ENCODE measurements at regions not wholly inside any gene's neighbourhood (a gene's known extent, or its start where the extent isn't known, plus 50 kb on each side); places are given as distances from the start of the nearest gene placed in this dataset.
"Not testable (repeated sequence)": the region's sequence is repeated elsewhere in the genome, so short reads cannot be mapped to it uniquely, and the experiment has no call there.

DNA sequence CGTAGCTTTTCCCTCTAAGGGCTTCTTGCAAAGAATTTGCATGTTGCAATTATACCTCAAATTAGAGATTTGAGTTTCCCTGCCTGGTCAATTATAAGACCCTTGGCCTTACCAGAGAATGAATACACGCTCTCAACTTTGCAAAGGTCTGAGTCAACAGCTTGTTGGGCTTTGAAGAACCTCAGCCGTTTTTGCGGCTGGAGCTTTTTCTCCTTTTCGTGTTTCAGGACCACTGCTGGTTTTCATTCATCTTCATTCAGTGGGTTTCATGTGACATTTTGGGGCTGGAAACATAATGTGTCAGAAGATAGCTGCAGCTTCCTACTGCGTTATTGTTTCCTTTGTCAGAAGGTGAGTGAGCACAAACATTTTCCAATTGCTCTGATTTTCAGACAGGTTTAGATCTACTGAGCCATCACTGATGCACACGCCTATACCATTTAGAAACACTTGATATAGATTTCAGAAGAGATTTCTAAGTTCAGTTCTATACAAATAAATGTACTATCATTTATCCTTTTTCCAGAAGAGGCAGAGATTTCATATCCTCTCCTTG lies 152.3 kb downstream of the SPDYE17 start:
- not testable (repeated sequence) for H3K27me3 Mint-ChIP-seq; H3K4me3 Mint-ChIP-seq; H3K9me3 Mint-ChIP-seq (ENCODE audit: low read depth); H3K4me1 Mint-ChIP-seq (ENCODE audit: low read depth); H3K27ac Mint-ChIP-seq; H3K36me3 Mint-ChIP-seq

DNA sequence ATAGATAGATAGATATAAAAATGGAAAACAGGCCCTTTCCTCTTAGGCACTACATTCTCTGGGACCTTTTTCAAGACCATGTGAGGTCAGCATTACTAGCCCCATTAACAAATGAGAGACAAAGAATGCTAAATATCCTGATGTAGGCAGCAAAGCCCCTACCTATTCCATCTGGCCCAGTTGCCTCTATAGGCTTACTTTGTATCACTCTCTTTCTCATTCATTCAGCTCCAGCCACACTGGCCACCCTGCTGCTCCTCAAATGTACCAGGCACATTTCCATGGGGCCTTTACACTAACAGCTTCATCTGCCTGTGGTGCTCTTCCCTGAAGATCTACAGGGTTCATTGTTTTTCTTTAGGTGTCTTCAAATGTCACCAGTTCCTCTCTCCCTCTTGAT lies 156.4 kb downstream of the SPDYE17 start:
- not testable (repeated sequence) for H3K36me3 Mint-ChIP-seq

DNA sequence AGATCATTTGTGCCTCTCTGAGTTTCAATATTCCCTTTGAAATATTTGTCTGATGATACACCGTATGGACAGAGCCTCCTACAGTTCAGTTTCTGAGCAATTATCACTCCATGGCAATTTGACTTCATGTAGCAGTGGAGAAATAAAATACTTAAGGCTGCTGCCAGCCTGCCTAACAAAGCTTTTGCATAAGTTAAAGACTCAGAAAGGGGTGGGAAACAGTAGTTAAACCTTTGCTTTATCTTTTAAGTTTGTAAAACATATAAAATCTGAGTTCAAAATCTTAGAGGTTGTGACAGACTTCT lies 161.7 kb downstream of the SPDYE17 start:
- H3K9me3 Mint-ChIP-seq (ENCODE audit: low read depth); H3K4me1 Mint-ChIP-seq (ENCODE audit: low read depth); H3K4me3 Mint-ChIP-seq; H3K27me3 Mint-ChIP-seq; H3K27ac Mint-ChIP-seq; H3K36me3 Mint-ChIP-seq: not testable (repeated sequence)

More for the DNA sequence above, 156.4 kb downstream of the SPDYE17 start:
- H3K27ac Mint-ChIP-seq; H3K27me3 Mint-ChIP-seq; H3K9me3 Mint-ChIP-seq (ENCODE audit: low read depth); H3K4me3 Mint-ChIP-seq; H3K4me1 Mint-ChIP-seq (ENCODE audit: low read depth): not testable (repeated sequence)

DNA sequence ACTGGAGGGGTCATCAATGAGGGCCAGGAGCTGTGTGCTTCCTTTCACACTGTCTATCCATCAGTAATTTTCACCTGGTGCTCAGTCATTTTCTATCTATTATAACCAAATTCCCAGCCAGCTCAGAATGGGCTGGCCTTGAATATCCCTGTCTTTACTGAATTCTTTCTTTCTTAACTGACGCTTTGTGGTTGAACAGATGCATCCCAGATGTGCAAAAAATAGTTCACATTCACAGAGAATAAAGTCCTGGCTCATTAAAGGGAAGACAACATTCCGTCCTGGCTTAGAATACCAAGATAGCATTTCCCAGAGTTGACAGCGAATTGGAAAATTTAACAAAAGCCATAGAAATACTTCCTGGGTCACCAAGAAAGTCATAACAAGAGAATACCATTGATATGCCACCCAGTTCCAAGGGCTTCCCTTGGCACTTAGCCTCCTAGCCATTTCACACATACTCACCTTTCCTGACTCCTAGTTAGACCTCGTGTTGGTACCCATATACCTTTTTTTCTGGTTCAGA lies 164.7 kb downstream of the SPDYE17 start:
- H3K27me3 Mint-ChIP-seq; H3K27ac Mint-ChIP-seq; H3K9me3 Mint-ChIP-seq (ENCODE audit: low read depth); H3K36me3 Mint-ChIP-seq; H3K4me1 Mint-ChIP-seq (ENCODE audit: low read depth); H3K4me3 Mint-ChIP-seq: not testable (repeated sequence)

DNA sequence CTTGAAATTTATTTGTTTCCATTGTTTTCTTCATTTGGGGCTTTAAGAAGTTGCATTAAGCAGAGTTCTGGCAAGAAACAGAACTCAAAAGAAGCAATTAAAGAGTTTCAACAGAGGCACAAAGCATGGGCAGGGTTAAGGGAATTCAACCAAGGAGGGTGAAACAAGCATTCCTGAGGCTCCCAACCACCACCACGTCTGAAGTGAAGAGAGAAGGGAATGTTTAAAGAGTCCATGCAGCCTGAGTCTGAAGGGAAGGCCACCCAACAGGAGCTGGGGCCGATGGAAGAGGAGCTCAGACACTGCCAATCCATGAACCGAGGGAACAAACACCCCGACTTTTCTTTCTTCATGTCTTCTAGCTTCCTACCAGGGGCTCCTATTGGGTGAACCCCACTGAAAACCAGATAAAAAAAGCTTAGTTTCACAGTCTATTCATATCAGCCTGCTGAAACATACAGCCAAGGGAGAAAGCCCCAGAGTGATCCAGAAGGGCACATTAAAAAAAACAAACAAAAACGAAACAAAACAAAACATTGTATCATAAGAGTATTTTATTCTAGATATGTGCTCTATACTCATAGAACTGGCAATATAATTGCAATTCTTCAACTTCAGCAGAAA lies 168.9 kb downstream of the SPDYE17 start:
- not testable (repeated sequence) for H3K36me3 Mint-ChIP-seq; H3K27me3 Mint-ChIP-seq; H3K4me3 Mint-ChIP-seq; H3K27ac Mint-ChIP-seq; H3K9me3 Mint-ChIP-seq (ENCODE audit: low read depth); H3K4me1 Mint-ChIP-seq (ENCODE audit: low read depth)

DNA sequence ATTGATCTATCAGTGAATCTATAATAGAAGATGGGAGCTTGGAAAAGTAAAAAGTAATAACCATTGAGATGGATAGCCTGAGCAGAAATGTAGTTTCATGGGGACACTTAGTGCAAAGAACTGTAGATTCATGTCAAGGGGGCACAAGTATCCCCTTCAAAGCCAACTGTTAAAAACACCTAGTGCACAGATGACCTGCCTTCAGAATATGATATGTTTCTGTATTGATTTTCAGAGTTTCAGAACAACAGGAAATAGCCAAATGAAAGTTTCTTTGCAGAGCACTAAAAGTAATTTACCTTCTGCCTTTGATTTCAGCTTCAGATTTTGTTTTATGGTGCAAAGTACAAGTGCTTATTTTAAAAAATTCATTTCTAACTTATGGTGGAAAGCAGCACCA lies 169.9 kb downstream of the SPDYE17 start:
- H3K9me3 Mint-ChIP-seq (ENCODE audit: low read depth); H3K27me3 Mint-ChIP-seq; H3K4me3 Mint-ChIP-seq; H3K27ac Mint-ChIP-seq; H3K36me3 Mint-ChIP-seq; H3K4me1 Mint-ChIP-seq (ENCODE audit: low read depth): not testable (repeated sequence)

DNA sequence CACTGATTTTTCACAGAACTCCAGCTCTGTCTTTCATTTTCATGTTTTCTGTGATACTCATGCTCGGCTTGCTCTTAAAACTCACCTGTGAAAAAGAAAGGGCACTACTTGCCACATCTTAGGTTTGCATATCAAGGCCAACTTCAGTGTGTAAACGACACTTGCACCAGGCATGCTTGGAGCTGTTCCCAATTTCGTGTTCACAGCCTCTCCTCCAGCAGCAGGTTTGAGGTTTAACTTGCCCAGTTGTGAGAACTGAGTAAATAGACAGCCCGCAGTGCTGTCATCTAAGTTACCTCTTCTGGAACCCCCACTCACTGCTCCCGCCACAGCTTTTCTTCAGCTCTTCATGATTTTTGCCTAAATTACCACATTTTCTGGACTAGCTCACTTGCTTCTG lies 172.2 kb downstream of the SPDYE17 start:
- not testable (repeated sequence) for H3K4me3 Mint-ChIP-seq; H3K36me3 Mint-ChIP-seq; H3K4me1 Mint-ChIP-seq (ENCODE audit: low read depth); H3K9me3 Mint-ChIP-seq (ENCODE audit: low read depth); H3K27me3 Mint-ChIP-seq; H3K27ac Mint-ChIP-seq

DNA sequence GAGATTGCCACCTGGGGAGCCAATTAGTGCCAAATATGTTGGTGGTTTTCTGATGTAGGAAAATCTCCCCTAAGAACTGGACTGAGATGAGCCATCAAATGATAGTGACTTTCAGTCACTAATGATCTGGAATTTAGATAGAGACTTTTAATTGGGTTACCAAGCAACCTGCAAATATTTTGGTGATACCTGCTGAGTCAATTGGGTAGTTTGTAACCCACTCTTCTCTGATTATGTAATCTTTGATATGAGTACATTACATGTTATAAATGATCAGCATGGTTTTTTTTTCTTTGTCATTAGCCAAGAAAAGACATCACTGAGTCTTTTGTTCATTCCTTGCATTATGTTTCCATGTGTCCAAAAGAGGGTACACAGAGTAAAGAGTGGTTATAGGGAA lies 177.5 kb downstream of the SPDYE17 start:
- not testable (repeated sequence) for H3K27me3 Mint-ChIP-seq; H3K36me3 Mint-ChIP-seq; H3K4me3 Mint-ChIP-seq; H3K9me3 Mint-ChIP-seq (ENCODE audit: low read depth); H3K27ac Mint-ChIP-seq; H3K4me1 Mint-ChIP-seq (ENCODE audit: low read depth)

DNA sequence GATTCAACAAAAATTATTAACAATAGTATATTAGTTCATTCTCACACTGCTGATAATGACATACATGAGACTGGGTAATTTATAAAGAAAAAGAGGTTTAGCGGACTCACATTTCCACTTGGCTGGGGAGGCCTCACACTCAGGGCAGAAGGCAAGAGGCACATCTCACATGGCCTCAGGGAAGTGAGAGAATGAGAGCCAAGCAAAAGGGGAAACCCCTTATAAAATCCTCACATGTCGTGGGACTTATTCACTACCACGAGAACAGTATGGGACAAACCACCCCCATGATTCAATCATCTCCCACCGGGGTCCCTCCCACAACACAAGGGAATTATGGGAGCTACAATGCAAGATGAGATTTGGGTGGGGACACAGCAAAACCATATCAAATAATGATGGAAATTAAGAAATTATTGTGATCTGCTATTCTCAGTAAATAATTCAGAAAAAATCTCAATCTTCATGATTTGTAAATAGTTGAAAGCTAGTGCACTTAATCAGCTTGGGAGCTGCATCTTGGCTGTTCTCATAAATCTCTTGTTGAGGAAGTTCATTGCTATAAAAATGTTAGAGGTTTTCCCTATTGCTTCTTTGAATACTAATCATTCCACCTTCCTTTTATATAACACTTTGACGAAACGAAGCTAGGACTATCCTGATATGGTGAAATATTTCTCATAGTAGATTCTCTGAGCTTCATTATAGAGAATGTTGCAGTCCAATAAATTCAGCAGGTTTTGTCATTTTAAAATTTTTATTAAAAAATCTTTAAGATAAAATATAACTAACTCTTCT lies 179.2 kb downstream of the SPDYE17 start:
- not testable (repeated sequence) for H3K4me1 Mint-ChIP-seq (ENCODE audit: low read depth); H3K27ac Mint-ChIP-seq; H3K4me3 Mint-ChIP-seq; H3K36me3 Mint-ChIP-seq; H3K9me3 Mint-ChIP-seq (ENCODE audit: low read depth); H3K27me3 Mint-ChIP-seq

DNA sequence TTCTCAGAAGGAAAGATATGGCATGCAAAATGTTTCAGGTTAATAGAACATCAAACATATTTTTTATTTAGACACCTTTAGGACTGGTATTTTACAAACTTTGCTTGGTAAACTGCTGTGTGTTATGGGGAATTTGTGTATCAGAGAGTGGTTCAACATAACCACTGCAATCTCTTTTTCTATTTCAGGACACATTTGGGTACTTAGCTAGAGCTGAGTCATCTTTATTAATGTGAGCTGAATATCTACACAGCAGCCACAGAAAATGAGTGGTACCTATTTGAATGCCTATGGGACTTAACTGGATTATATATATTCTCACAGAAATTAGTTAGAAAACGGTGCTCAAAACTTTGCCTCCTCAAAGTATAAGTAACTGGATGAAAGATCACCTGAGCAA lies 179.8 kb downstream of the SPDYE17 start:
- not testable (repeated sequence) for H3K36me3 Mint-ChIP-seq; H3K4me1 Mint-ChIP-seq (ENCODE audit: low read depth); H3K27me3 Mint-ChIP-seq; H3K4me3 Mint-ChIP-seq; H3K9me3 Mint-ChIP-seq (ENCODE audit: low read depth); H3K27ac Mint-ChIP-seq

DNA sequence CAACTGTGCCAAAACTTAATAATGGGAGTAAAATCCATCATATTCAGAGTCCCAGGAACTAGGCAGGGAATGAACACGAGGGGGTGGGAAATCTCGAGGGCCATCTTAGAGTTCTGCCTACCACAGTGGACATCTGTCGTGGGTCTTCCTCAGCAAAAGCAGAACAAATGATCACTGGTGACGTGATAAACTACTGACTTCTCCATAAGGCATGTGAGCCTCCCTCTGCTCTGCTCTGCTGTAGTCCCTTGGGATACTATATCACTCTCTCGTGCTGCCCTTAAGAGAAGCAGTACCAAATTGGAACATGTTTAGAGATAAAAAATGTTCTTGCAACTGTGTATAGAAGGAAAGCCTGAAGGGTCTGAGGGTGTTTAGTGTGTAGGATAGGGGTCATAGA lies 180.5 kb downstream of the SPDYE17 start:
- not testable (repeated sequence) for H3K27me3 Mint-ChIP-seq; H3K27ac Mint-ChIP-seq; H3K4me1 Mint-ChIP-seq (ENCODE audit: low read depth); H3K9me3 Mint-ChIP-seq (ENCODE audit: low read depth); H3K36me3 Mint-ChIP-seq; H3K4me3 Mint-ChIP-seq

DNA sequence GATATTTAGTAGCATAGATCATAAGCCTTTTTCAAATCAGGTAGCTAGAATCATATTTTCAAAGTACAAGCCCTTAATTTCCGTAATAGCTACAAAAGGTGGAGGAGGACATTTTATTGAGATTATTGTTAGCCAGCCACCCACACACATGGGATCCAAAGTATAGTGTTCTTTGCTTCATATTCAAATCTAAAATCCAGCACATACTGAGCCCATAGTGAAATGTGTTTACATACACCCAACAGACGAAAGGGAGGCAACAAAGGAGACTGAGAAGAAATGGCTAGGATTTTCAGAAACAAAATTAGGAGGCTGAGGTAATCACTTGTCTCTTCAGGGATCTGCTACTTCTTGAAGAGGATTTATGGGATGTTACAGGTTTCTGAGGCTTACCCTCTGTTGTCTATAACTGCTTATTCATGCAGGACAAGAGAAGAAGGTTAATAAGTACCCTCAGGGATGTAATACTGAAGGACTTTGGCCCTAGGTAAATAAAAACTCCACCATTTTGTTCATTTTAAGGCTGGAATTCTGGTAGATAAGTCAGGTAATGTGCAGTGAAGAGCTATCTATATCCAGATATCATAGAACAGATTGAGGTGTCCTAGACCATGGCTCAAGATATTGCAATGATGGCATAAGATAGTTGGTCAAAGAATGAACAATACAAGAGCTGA lies 182.1 kb downstream of the SPDYE17 start:
- not testable (repeated sequence) for H3K27ac Mint-ChIP-seq; H3K4me3 Mint-ChIP-seq; H3K27me3 Mint-ChIP-seq; H3K9me3 Mint-ChIP-seq (ENCODE audit: low read depth); H3K4me1 Mint-ChIP-seq (ENCODE audit: low read depth); H3K36me3 Mint-ChIP-seq

DNA sequence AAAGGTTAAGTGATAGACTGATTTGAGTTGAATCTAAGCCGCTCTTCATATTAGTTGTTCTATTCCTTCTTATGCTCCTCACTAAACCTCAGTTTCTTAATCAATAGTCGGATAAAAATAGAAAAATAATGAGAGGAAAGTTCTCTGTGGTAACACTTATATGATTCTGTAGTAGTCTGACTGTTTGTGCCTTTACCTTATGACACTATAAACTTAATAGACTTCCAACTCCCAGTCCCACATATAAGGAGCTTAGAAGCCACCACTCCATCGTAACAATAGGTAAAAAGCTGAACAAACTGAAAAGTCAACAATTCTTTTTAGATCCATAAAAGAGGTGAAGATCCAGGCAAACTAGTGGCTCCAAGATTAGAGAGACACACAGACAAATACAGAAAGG lies 192.3 kb downstream of the SPDYE17 start:
- not testable (repeated sequence) for H3K27ac Mint-ChIP-seq; H3K27me3 Mint-ChIP-seq; H3K4me3 Mint-ChIP-seq; H3K4me1 Mint-ChIP-seq (ENCODE audit: low read depth); H3K36me3 Mint-ChIP-seq
- peaks cover 12% of the 10 kb centered on the region for H3K9me3 Mint-ChIP-seq (ENCODE audit: low read depth)

DNA sequence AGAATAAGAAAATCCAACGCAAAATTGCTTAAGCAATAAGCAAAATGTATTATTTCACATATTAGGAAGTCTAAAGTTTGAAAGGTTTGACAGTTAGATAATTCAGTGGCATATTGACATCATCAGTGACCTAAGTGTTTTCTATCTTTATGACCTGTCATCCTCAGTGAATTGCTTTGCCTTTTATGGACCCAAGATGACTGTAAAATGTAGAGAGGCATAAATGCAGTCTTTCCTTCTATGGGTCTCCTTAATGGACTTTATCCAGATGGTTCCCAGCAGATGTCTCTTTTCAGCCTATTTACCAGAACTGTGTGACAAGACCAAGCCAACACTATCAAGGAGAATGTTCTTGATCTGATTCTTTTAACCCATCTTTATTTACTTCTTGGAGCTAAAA lies 192.9 kb downstream of the SPDYE17 start:
- H3K4me3 Mint-ChIP-seq; H3K36me3 Mint-ChIP-seq; H3K4me1 Mint-ChIP-seq (ENCODE audit: low read depth); H3K27ac Mint-ChIP-seq; H3K27me3 Mint-ChIP-seq: not testable (repeated sequence)
- H3K9me3 Mint-ChIP-seq (ENCODE audit: low read depth) = peaks cover 12% of the 10 kb centered on the region

DNA sequence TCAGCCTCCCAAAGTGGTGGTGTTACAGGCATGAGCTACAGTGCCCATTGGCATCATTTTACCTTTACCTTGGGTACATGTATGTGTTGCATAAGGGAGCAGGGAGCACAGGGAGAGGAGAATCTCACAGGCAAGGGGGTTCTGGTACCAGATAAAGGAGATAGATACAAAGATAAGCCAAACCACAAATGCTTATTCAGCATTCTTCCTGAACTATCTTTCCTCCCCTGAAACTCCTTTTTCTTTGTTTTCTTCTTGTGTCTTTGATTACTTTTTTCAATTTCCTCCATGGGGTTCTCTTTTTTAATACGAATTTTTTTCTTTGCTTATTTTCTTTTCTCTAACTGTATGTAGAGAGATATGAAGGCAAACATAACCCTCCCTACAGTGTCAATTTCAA lies 193.8 kb downstream of the SPDYE17 start:
- H3K9me3 Mint-ChIP-seq (ENCODE audit: low read depth) = peaks cover 12% of the 10 kb centered on the region
- H3K4me3 Mint-ChIP-seq; H3K36me3 Mint-ChIP-seq; H3K27me3 Mint-ChIP-seq; H3K4me1 Mint-ChIP-seq (ENCODE audit: low read depth); H3K27ac Mint-ChIP-seq: not testable (repeated sequence)

DNA sequence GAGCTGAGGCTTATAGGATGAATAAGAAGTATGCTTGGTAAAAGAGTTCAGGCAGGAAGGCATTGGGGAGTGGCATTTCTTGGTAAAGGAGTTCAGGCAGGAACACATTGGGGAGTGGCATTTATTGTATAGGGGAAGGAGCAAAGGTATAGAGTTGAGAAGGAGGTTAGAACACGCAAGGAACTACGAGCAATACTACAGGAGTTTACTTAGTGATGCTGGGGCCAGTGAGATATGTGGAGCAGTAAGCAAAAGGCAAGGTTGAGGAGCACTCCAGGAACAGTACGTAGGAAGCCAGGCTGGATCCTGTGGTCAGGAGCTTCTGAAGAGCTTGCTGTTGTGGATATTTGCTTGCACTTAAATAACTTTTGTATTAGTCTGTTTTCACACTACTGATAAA lies 202.2 kb upstream of the POMZP3 start:
- H3K4me3 Mint-ChIP-seq; H3K4me1 Mint-ChIP-seq (ENCODE audit: low read depth); H3K27me3 Mint-ChIP-seq; H3K36me3 Mint-ChIP-seq; H3K27ac Mint-ChIP-seq; H3K9me3 Mint-ChIP-seq (ENCODE audit: low read depth): not testable (repeated sequence)
